ENCODE measurements at regions not wholly inside any gene's neighbourhood (a gene's known extent, or its start where the extent isn't known, plus 50 kb on each side); places are given as distances from the start of the nearest gene placed in this dataset.
"Not testable (repeated sequence)": the region's sequence is repeated elsewhere in the genome, so short reads cannot be mapped to it uniquely, and the experiment has no call there.

- no peak for DNase-seq (ENCODE audit: low spot score)
Observed at GRCh38 chr13:90253806-90254205, 1093.7 kb upstream of the MIR17HG start.

- no peak for DNase-seq (ENCODE audit: low spot score)
Observed at GRCh38 chr13:90254437-90254836, 1093.0 kb upstream of the MIR17HG start.

- no peak for DNase-seq (ENCODE audit: low spot score)
Observed at GRCh38 chr13:90256746-90257145, 1090.7 kb upstream of the MIR17HG start.

- no peak for DNase-seq (ENCODE audit: low spot score)
Observed at GRCh38 chr13:90258129-90258528, 1089.4 kb upstream of the MIR17HG start.

GRCh38 chr13:90261343-90261742 lies 1086.1 kb upstream of the MIR17HG start:
- DNase-seq (ENCODE audit: low spot score): no peak

GRCh38 chr13:90270226-90270625 lies 1077.3 kb upstream of the MIR17HG start:
- no peak for DNase-seq (ENCODE audit: low spot score)

GRCh38 chr13:90272356-90272755 lies 1075.1 kb upstream of the MIR17HG start:
- DNase-seq (ENCODE audit: low spot score): no peak

- DNase-seq (ENCODE audit: low spot score): no peak
Observed at GRCh38 chr13:90276216-90276615, 1071.3 kb upstream of the MIR17HG start.

GRCh38 chr13:90278231-90278630 lies 1069.3 kb upstream of the MIR17HG start:
- DNase-seq (ENCODE audit: low spot score): not testable (repeated sequence)

- no peak for DNase-seq (ENCODE audit: low spot score)
Observed at GRCh38 chr13:90281709-90282108, 1065.8 kb upstream of the MIR17HG start.

- no peak for DNase-seq (ENCODE audit: low spot score)
Observed at GRCh38 chr13:90287521-90287920, 1060.0 kb upstream of the MIR17HG start.

GRCh38 chr13:90293793-90294361 lies 1053.6 kb upstream of the MIR17HG start:
- DNase-seq (ENCODE audit: low spot score): no peak

- DNase-seq (ENCODE audit: low spot score): no peak
Observed at GRCh38 chr13:90299238-90299637, 1048.2 kb upstream of the MIR17HG start.

- no peak for DNase-seq (ENCODE audit: low spot score)
Observed at GRCh38 chr13:90300015-90300414, 1047.5 kb upstream of the MIR17HG start.

- DNase-seq (ENCODE audit: low spot score): no peak
Observed at GRCh38 chr13:90302107-90302506, 1045.4 kb upstream of the MIR17HG start.

- no peak for DNase-seq (ENCODE audit: low spot score)
Observed at GRCh38 chr13:90305796-90306195, 1041.7 kb upstream of the MIR17HG start.

- DNase-seq (ENCODE audit: low spot score): no peak
Observed at GRCh38 chr13:90307136-90307535, 1040.4 kb upstream of the MIR17HG start.

- DNase-seq (ENCODE audit: low spot score): no peak
Observed at GRCh38 chr13:90308249-90308648, 1039.2 kb upstream of the MIR17HG start.

GRCh38 chr13:90311929-90312328 lies 1035.6 kb upstream of the MIR17HG start:
- DNase-seq (ENCODE audit: low spot score): no peak

GRCh38 chr13:90315061-90315460 lies 1032.4 kb upstream of the MIR17HG start:
- peak; percentile 75 for DNase-seq (ENCODE audit: low spot score)

GRCh38 chr13:90320664-90321063 lies 1026.8 kb upstream of the MIR17HG start:
- DNase-seq (ENCODE audit: low spot score): no peak

GRCh38 chr13:90321281-90321931 lies 1026.1 kb upstream of the MIR17HG start:
- DNase-seq (ENCODE audit: low spot score): no peak

- no peak for DNase-seq (ENCODE audit: low spot score)
Observed at GRCh38 chr13:90329641-90330040, 1017.8 kb upstream of the MIR17HG start.

GRCh38 chr13:90331974-90332373 lies 1015.5 kb upstream of the MIR17HG start:
- no peak for DNase-seq (ENCODE audit: low spot score)

Measured in ecto neural progenitor cell (in vitro differentiated cells).